ENCODE measurements at regions not wholly inside any gene's neighbourhood (a gene's known extent, or its start where the extent isn't known, plus 50 kb on each side); places are given as distances from the start of the nearest gene placed in this dataset.

DNA sequence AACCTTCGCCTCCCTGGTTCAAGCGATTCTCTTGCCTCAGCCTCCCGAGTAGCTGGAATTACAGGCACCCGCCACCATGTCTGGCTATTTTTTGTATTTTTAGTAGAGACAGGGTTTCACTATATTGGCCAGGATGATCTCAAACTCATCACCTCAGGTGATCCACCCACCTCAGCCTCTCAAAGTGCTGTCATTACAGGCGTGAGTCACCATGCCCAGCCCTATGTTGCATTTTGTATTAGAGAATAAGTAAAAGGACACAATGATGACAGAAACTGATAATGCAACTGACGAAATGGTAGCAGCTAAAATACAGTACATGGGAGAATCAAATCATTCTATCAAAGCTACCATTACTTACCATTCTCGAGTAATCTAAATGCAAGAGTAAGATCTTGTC is 276.7 kb downstream of the DSEL start:
- H3K27ac Mint-ChIP-seq, result no peak overlapping the region
- no peak for TF ChIP-seq CTCF (conservative IDR thresholded peaks at IDR 0.05)
- no peaks in the 10 kb centered on the region for H3K4me1 Mint-ChIP-seq (ENCODE audit: unreplicated experiment)
- H3K27me3 Mint-ChIP-seq, result no peaks in the 10 kb centered on the region
- no peaks in the 10 kb centered on the region for H3K9me3 Mint-ChIP-seq
- DNase-seq (ENCODE audit: extremely low spot score, unreplicated experiment), result no peak
- H3K4me3 Mint-ChIP-seq, result no peak overlapping the region
- H3K36me3 Mint-ChIP-seq, result no peaks in the 10 kb centered on the region

GRCh38 chr18:67232991-67233390 is 283.5 kb downstream of the DSEL start:
- no peaks in the 10 kb centered on the region for H3K36me3 Mint-ChIP-seq
- peaks cover 7% of the 10 kb centered on the region for H3K9me3 Mint-ChIP-seq
- H3K4me3 Mint-ChIP-seq, result no peak overlapping the region
- H3K27me3 Mint-ChIP-seq, result peaks cover 11% of the 10 kb centered on the region
- no peak for DNase-seq (ENCODE audit: extremely low spot score, unreplicated experiment)
- H3K27ac Mint-ChIP-seq, result no peak overlapping the region
- H3K4me1 Mint-ChIP-seq (ENCODE audit: unreplicated experiment), result no peaks in the 10 kb centered on the region
- TF ChIP-seq CTCF (conservative IDR thresholded peaks at IDR 0.05), result no peak

GRCh38 chr18:67232406-67232805 is 284.1 kb downstream of the DSEL start:
- Mint-ChIP-seq H3K27me3 (peaks cover 11% of the 10 kb centered on the region), H3K9me3 (peaks cover 7% of the 10 kb centered on the region), H3K4me3 (no peak overlapping the region), H3K36me3 (no peaks in the 10 kb centered on the region), H3K4me1 (ENCODE audit: unreplicated experiment) (no peaks in the 10 kb centered on the region), H3K27ac (no peak overlapping the region)
- no peak for DNase-seq (ENCODE audit: extremely low spot score, unreplicated experiment)
- no peak for TF ChIP-seq CTCF (conservative IDR thresholded peaks at IDR 0.05)

DNA sequence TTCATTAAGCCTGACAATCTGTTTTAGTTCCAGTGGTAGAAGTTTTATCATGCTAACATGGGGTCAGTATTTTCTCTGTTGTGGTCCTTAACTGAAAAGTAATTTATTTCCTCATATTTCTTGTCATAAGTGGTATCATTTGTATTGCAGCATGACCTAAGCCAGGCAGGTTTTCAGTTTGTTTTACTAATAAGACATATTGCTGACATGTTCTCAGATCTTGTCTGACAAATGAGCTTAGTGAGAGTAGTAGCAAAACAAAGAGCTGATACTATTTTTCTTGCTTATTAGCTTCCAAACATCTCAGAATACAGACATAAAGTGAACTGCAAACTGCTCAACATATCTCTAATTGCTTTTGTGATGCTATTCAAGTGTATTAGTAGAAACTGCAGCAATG is 293.6 kb downstream of the DSEL start:
- H3K27ac Mint-ChIP-seq, result no peak overlapping the region
- H3K4me3 Mint-ChIP-seq, result no peak overlapping the region
- no peak for DNase-seq (ENCODE audit: extremely low spot score, unreplicated experiment)
- H3K27me3 Mint-ChIP-seq, result peaks cover 29% of the 10 kb centered on the region
- H3K36me3 Mint-ChIP-seq, result no peaks in the 10 kb centered on the region
- no peaks in the 10 kb centered on the region for H3K9me3 Mint-ChIP-seq
- no peak for TF ChIP-seq CTCF (conservative IDR thresholded peaks at IDR 0.05)
- peaks cover 4% of the 10 kb centered on the region for H3K4me1 Mint-ChIP-seq (ENCODE audit: unreplicated experiment)

- no peak for TF ChIP-seq CTCF (conservative IDR thresholded peaks at IDR 0.05)
- no peak for DNase-seq (ENCODE audit: extremely low spot score, unreplicated experiment)
- Mint-ChIP-seq H3K4me3 (no peak overlapping the region), H3K27ac (no peak overlapping the region), H3K36me3 (no peaks in the 10 kb centered on the region), H3K9me3 (no peaks in the 10 kb centered on the region), H3K27me3 (peaks cover 34% of the 10 kb centered on the region), H3K4me1 (ENCODE audit: unreplicated experiment) (peaks cover 4% of the 10 kb centered on the region)
Observed at GRCh38 chr18:67219821-67220220, 296.7 kb downstream of the DSEL start.

DNA sequence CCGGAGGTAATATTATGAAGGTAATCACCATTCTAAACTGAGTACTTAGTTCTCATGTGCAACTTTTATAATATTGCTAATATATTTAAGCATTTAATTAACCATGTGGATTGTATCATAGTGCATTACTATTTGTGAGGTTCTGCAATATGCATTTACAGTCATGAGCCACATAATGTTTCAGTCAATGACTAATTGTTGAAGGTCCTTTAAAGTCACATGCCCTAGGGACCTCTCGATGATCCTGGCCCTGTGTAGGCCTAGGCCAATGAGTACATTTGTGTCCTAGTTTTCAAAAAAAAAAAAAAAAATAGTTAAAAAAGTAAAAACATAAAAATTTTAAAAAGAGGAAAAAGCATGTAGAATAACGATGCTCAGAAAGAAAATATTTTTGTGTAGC is 298.0 kb downstream of the DSEL start:
- H3K27ac Mint-ChIP-seq, result no peak overlapping the region
- H3K36me3 Mint-ChIP-seq, result no peaks in the 10 kb centered on the region
- no peak for DNase-seq (ENCODE audit: extremely low spot score, unreplicated experiment)
- H3K4me1 Mint-ChIP-seq (ENCODE audit: unreplicated experiment), result peaks cover 4% of the 10 kb centered on the region
- no peak for TF ChIP-seq CTCF (conservative IDR thresholded peaks at IDR 0.05)
- H3K9me3 Mint-ChIP-seq, result no peaks in the 10 kb centered on the region
- H3K27me3 Mint-ChIP-seq, result peaks cover 34% of the 10 kb centered on the region
- no peak overlapping the region for H3K4me3 Mint-ChIP-seq
